Panc1 (cell line): ENCODE measurements at regions not wholly inside any gene's neighbourhood (a gene's known extent, or its start where the extent isn't known, plus 50 kb on each side); places are given as distances from the start of the nearest gene placed in this dataset.

Source experiments
- ATAC-seq: fragments of 200-7000 bp; cut with Tn5 transposase; 2 replicates; pipeline ENCODE4 v1.9.1; 2020; ENCODE audit warnings: mild to moderate bottlenecking, moderate library complexity
- BruUV-seq: library from RNA; stranded (reverse); fragments of 400-500 nt; replicated peaks from 2 replicates; lab custom pipeline; 2021; lab: Mats Ljungman, UMichigan
- CTCF ChIA-PET: fragments of 300-600 bp; sonication (Branson Sonifier 250); formaldehyde crosslinking; loops from one replicate; lab custom pipeline; 2022; ENCODE audit warnings: antibody characterized with exemption; lab: Charles Lee
- POLR2A ChIA-PET: fragments of 300-600 bp; sonication (Branson Sonifier 250); formaldehyde crosslinking; loops from one replicate; lab custom pipeline; 2022; ENCODE audit warnings: antibody characterized with exemption; lab: Charles Lee
- DNase-seq: peaks from one replicate; pipeline ENCODE4 v3.0.0-alpha.2; 2010; ENCODE audit warnings: low read depth, low spot score
- H3K27ac ChIP-seq: 2 replicates; pipeline ENCODE4 v1.5.1; 2011; ENCODE audit warnings: mild to moderate bottlenecking, low read length, inconsistent platforms
- H3K27me3 ChIP-seq: fragments of 200-500 bp; sonication (Bioruptor generic); 2 replicates; pipeline ENCODE4 v1.6.0; 2014; ENCODE audit warnings: low read length, inconsistent platforms; ENCODE audit not compliant: control insufficient read depth, insufficient read depth
- H3K36me3 ChIP-seq: fragments of 200-500 bp; sonication (Bioruptor generic); 2 replicates; pipeline ENCODE4 v1.5.1; 2014; ENCODE audit warnings: inconsistent platforms, mild to moderate bottlenecking, low read length, moderate library complexity; ENCODE audit not compliant: control insufficient read depth, insufficient read depth
- H3K4me1 ChIP-seq: 2 replicates; pipeline ENCODE4 v1.5.1; 2011; ENCODE audit warnings: inconsistent platforms, mild to moderate bottlenecking, low read length, moderate library complexity; ENCODE audit not compliant: control insufficient read depth, insufficient read depth
- H3K4me3 ChIP-seq, 2 experiments: 2 replicates each; pipeline ENCODE4 v1.5.1; 2011 to 2012; ENCODE audit warnings: low read depth in 2 of 2, low read length in 2 of 2, mild to moderate bottlenecking in 2 of 2, inconsistent platforms in 1 of 2, moderate library complexity in 1 of 2
- H3K9me3 ChIP-seq: fragments of 200-500 bp; sonication (Bioruptor generic); 2 replicates; pipeline ENCODE4 v1.5.1; 2014; ENCODE audit warnings: low read depth, mild to moderate bottlenecking, inconsistent platforms, low read length, moderate library complexity; ENCODE audit not compliant: control insufficient read depth, insufficient read depth
- POLR2AphosphoS5 ChIP-seq: IDR thresholded peaks from 2 replicates; pipeline ENCODE4 v1.6.1; 2012; ENCODE audit warnings: mild to moderate bottlenecking, low read depth, low read length, moderate library complexity
- REST ChIP-seq, 2 experiments: IDR thresholded peaks; 2 replicates each; pipeline ENCODE4 v1.6.1; 2011 to 2012; ENCODE audit warnings: low read depth in 2 of 2, control low read depth in 1 of 2, low read length in 1 of 2, mild to moderate bottlenecking in 1 of 2, moderate library complexity in 1 of 2; ENCODE audit not compliant: insufficient read depth in 1 of 2
- SIN3A ChIP-seq: IDR thresholded peaks from 2 replicates; pipeline ENCODE4 v1.6.1; 2012; ENCODE audit warnings: low read depth, mild to moderate bottlenecking, low read length, moderate library complexity, borderline replicate concordance; ENCODE audit not compliant: insufficient read depth
- TCF7L2 ChIP-seq: IDR thresholded peaks from 2 replicates; pipeline ENCODE4 v1.6.1; 2011; ENCODE audit warnings: mild to moderate bottlenecking, low read depth, low read length, inconsistent platforms
- in situ Hi-C: cut with HindIII; loops from 2 replicates; pipeline ENCODE4 v1.10.0; 2016; ENCODE audit warnings: low sequenced_read_pairs, low pct_unique_long_range_greater_than_20kb
- intact Hi-C: fragments of 100-400 bp; cut with micrococcal nuclease; formaldehyde crosslinking; loops from one replicate; pipeline ENCODE4 v1.10.0; 2022; ENCODE audit not compliant: unreplicated experiment
- TF ChIP-seq, protein P1 (sequence below): fragments of 450-650 bp; IDR thresholded peaks from 2 replicates; pipeline ENCODE4 v1.5.1; 2017; ENCODE audit warnings: mild to moderate bottlenecking

DNA sequence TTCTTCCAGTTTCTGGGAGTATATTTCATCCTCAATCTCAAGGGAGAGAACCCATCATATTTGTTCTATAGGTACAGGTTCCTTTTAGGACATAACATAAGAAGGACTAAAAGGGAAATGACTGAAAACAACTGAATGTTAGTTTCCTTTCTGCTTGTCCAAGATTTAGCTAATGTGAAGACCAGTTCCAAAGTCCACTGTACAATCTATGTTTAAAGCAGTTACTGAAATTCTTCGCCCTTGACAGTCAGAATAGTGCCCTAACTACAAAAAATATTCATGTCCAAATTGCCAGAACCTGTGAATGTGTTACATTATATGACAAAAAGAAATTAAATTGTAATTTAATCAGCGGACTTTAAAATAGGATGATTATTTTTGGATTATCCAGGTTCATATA, 466.3 kb upstream of the SETBP1 start:
- DNase-seq (no peak), ATAC-seq (no peak)
- H3K9me3 ChIP-seq: no peaks in the 10 kb centered on the region
- ChIA-PET CTCF (no interaction called here), POLR2A (no interaction called here)
- intact Hi-C loops: no loop called here
- no peak overlapping the region for H3K4me3 ChIP-seq
- H3K4me1 ChIP-seq: no peaks in the 10 kb centered on the region
- in situ Hi-C loops: no loop called here
- no peak overlapping the region for H3K27ac ChIP-seq
- no peaks in the 10 kb centered on the region for H3K36me3 ChIP-seq
- no peak for TF ChIP-seq TCF7L2
- BruUV-seq: no TSS peak
- no peaks in the 10 kb centered on the region for H3K27me3 ChIP-seq

DNA sequence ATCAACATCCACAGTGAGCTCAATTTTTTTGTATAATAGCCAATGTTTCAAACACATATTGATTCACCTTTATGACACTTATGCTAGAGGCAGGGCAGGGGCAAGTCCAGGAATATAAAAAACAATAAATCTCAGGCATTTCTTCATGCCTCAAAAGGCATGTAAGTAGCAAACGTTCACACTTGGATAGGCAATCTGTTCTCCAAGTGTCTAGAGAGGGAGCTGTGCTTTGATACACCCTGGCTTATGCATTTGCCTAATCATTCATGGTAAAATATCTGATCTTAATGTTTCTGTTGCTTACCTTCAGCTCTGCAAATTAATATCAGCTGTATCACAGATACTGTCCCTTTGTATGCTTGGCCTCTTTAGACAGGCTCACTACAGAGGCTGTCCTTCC, 464.5 kb upstream of the SETBP1 start:
- CTCF ChIA-PET: no interaction called here
- in situ Hi-C loops (no loop called here), intact Hi-C loops (no loop called here)
- ATAC-seq: no peak
- no peaks in the 10 kb centered on the region for H3K4me1 ChIP-seq
- POLR2A ChIA-PET: no interaction called here
- BruUV-seq: no TSS peak
- no peak overlapping the region for H3K4me3 ChIP-seq
- DNase-seq: no peak
- H3K27ac ChIP-seq: no peak overlapping the region
- no peaks in the 10 kb centered on the region for H3K9me3 ChIP-seq
- TF ChIP-seq TCF7L2 (no peak), REST (IDR thresholded peaks at IDR 0.05; ENCODE audit: insufficient read depth in 1 of 2, low read depth in 2 of 2, low read length in 1 of 2) (no peak), SIN3A (no peak), POLR2AphosphoS5 (no peak)
- TF ChIP-seq, protein P1, sequence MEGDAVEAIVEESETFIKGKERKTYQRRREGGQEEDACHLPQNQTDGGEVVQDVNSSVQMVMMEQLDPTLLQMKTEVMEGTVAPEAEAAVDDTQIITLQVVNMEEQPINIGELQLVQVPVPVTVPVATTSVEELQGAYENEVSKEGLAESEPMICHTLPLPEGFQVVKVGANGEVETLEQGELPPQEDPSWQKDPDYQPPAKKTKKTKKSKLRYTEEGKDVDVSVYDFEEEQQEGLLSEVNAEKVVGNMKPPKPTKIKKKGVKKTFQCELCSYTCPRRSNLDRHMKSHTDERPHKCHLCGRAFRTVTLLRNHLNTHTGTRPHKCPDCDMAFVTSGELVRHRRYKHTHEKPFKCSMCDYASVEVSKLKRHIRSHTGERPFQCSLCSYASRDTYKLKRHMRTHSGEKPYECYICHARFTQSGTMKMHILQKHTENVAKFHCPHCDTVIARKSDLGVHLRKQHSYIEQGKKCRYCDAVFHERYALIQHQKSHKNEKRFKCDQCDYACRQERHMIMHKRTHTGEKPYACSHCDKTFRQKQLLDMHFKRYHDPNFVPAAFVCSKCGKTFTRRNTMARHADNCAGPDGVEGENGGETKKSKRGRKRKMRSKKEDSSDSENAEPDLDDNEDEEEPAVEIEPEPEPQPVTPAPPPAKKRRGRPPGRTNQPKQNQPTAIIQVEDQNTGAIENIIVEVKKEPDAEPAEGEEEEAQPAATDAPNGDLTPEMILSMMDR: no peak
- H3K27me3 ChIP-seq: no peaks in the 10 kb centered on the region
- no peaks in the 10 kb centered on the region for H3K36me3 ChIP-seq

DNA sequence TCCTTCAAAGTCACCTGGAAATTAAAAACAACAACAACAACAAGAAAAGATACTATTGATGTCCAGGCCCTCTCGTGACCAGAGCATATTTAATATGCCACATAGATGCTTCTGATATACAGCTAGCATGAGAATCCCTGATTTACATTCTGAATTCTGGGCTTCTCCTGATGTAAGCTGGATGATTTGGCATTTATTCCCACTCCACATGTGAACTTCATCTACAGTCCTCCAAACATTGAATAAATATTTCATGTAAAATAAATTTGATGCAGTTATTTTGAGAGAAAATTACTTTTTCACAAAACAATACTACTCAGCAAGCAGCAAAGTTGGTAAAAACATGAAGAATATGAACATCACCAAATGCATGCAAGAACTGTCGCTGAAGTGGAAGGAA, 453.2 kb upstream of the SETBP1 start:
- Histone ChIP-seq H3K9me3 (no peaks in the 10 kb centered on the region), H3K27me3 (no peaks in the 10 kb centered on the region), H3K4me3 (no peak overlapping the region), H3K27ac (no peak overlapping the region), H3K4me1 (no peaks in the 10 kb centered on the region), H3K36me3 (no peaks in the 10 kb centered on the region)
- no TSS peak for BruUV-seq
- TF ChIP-seq POLR2AphosphoS5 (no peak), REST (IDR thresholded peaks at IDR 0.05; ENCODE audit: insufficient read depth in 1 of 2, low read depth in 2 of 2, low read length in 1 of 2) (no peak), SIN3A (no peak)
- TF ChIP-seq, protein P1: no peak
- DNase-seq: no peak
- ChIA-PET CTCF (no interaction called here), POLR2A (no interaction called here)
- intact Hi-C loops (no loop called here), in situ Hi-C loops (no loop called here)
- ATAC-seq: no peak
